GM18507 (cell line): ENCODE measurements at regions not wholly inside any gene's neighbourhood (a gene's known extent, or its start where the extent isn't known, plus 50 kb on each side); places are given as distances from the start of the nearest gene placed in this dataset.

Experiments
- DNase-seq: peaks from one replicate; pipeline ENCODE4 v3.0.0; 2011; ENCODE audit warnings: low read depth; ENCODE audit not compliant: insufficient read length; ENCODE audit errors: extremely low spot score
- FAIRE-seq: peaks from 2 replicates; lab custom pipeline; 2011; peaks lifted over from hg19 to GRCh38; lab: Jason Lieb, UNC

GRCh38 chr10:128435811-128436210, 309.6 kb upstream of the MKI67 start:
- FAIRE-seq (no peak), DNase-seq (no peak)

- no peak for FAIRE-seq
- DNase-seq, result no peak
Observed at GRCh38 chr10:128437786-128438345, 311.6 kb upstream of the MKI67 start.

- no peak for DNase-seq
- FAIRE-seq, result no peak
Observed at GRCh38 chr10:128438417-128439063, 312.3 kb upstream of the MKI67 start.

GRCh38 chr10:128440513-128441160, 314.4 kb upstream of the MKI67 start:
- DNase-seq (no peak), FAIRE-seq (no peak)

- DNase-seq (no peak), FAIRE-seq (no peak)
Observed at GRCh38 chr10:128443925-128444518, 317.8 kb upstream of the MKI67 start.

GRCh38 chr10:128448796-128449195, 322.6 kb upstream of the MKI67 start:
- DNase-seq (no peak), FAIRE-seq (no peak)

GRCh38 chr10:128451879-128452278, 325.7 kb upstream of the MKI67 start:
- FAIRE-seq (no peak), DNase-seq (no peak)

- FAIRE-seq (no peak), DNase-seq (no peak)
Observed at GRCh38 chr10:128456271-128456670, 330.0 kb upstream of the MKI67 start.

- FAIRE-seq, result no peak
- DNase-seq, result no peak
Observed at GRCh38 chr10:128457136-128457535, 330.9 kb upstream of the MKI67 start.

GRCh38 chr10:128461991-128462390, 335.8 kb upstream of the MKI67 start:
- DNase-seq, result no peak
- no peak for FAIRE-seq

GRCh38 chr10:128462844-128463243, 336.6 kb upstream of the MKI67 start:
- FAIRE-seq (no peak), DNase-seq (no peak)

GRCh38 chr10:128463991-128464760, 338.0 kb upstream of the MKI67 start:
- FAIRE-seq (peak; percentile 99), DNase-seq (no peak)

- no peak for FAIRE-seq
- no peak for DNase-seq
Observed at GRCh38 chr10:128465697-128466096, 339.5 kb upstream of the MKI67 start.

GRCh38 chr10:128466831-128467371, 340.7 kb upstream of the MKI67 start:
- FAIRE-seq (no peak), DNase-seq (no peak)

- no peak for FAIRE-seq
- DNase-seq, result no peak
Observed at GRCh38 chr10:128468462-128468861, 342.2 kb upstream of the MKI67 start.

- no peak for DNase-seq
- no peak for FAIRE-seq
Observed at GRCh38 chr10:128469515-128469914, 343.3 kb upstream of the MKI67 start.

- DNase-seq (no peak), FAIRE-seq (no peak)
Observed at GRCh38 chr10:128470321-128470965, 344.2 kb upstream of the MKI67 start.

GRCh38 chr10:128471151-128471550, 344.9 kb upstream of the MKI67 start:
- no peak for DNase-seq
- FAIRE-seq, result no peak

- DNase-seq (no peak), FAIRE-seq (no peak)
Observed at GRCh38 chr10:128472196-128472595, 346.0 kb upstream of the MKI67 start.
